GM10266 (cell line): ENCODE measurements at regions not wholly inside any gene's neighbourhood (a gene's known extent, or its start where the extent isn't known, plus 50 kb on each side); places are given as distances from the start of the nearest gene placed in this dataset.

Source experiments
- DNase-seq: peaks from one replicate; pipeline ENCODE4 v3.0.0; 2012; ENCODE audit errors: extremely low spot score
- CTCF ChIP-seq: IDR thresholded peaks from 2 replicates; pipeline ENCODE4 v1.5.1; 2012; ENCODE audit warnings: mild to moderate bottlenecking, low read depth; ENCODE audit not compliant: control insufficient read depth, insufficient read depth; ENCODE audit errors: missing control alignments

GRCh38 chr5:26237489-26237888 is 800.9 kb downstream of the CDH9 start:
- DNase-seq = no peak
- TF ChIP-seq CTCF = no peak

GRCh38 chr5:26236936-26237335 is 801.5 kb downstream of the CDH9 start:
- no peak for TF ChIP-seq CTCF
- no peak for DNase-seq

GRCh38 chr5:26232706-26233105 is 805.7 kb downstream of the CDH9 start:
- DNase-seq = no peak
- no peak for TF ChIP-seq CTCF

GRCh38 chr5:26231316-26231715 is 807.1 kb downstream of the CDH9 start:
- TF ChIP-seq CTCF = no peak
- DNase-seq = no peak

GRCh38 chr5:26229848-26230247 is 808.5 kb downstream of the CDH9 start:
- DNase-seq = no peak
- TF ChIP-seq CTCF = no peak

GRCh38 chr5:26227245-26227644 is 811.1 kb downstream of the CDH9 start:
- no peak for TF ChIP-seq CTCF
- DNase-seq = no peak

- no peak for TF ChIP-seq CTCF
- no peak for DNase-seq
Observed at GRCh38 chr5:26205121-26205520, 833.3 kb downstream of the CDH9 start.
